ENCODE measurements at regions not wholly inside any gene's neighbourhood (a gene's known extent, or its start where the extent isn't known, plus 50 kb on each side); places are given as distances from the start of the nearest gene placed in this dataset.

- DNase-seq: no peak
Measured at GRCh38 chr1:187336441-187337168, 507.9 kb downstream of the PLA2G4A start.

GRCh38 chr1:187338762-187339412 is 510.1 kb downstream of the PLA2G4A start:
- DNase-seq: no peak

DNA sequence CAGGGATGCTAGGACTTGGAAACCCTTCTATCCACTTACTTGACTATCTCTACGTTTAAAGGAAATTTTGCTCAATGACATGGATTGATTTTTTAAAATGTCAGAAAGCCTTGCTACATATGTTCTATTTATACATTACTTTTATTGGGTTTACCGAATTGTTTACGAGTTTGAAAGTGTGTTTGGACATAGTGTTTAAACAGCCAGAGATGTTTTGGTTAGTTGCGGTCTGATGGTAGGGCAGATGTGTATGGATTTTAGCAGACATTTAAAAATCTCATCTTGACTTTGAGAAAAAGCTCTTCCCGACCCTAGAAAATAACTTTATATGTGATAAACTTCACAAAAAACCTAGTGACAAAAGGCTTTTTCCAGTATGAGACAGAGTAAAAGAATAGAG is 513.7 kb downstream of the PLA2G4A start:
- DNase-seq: no peak

DNA sequence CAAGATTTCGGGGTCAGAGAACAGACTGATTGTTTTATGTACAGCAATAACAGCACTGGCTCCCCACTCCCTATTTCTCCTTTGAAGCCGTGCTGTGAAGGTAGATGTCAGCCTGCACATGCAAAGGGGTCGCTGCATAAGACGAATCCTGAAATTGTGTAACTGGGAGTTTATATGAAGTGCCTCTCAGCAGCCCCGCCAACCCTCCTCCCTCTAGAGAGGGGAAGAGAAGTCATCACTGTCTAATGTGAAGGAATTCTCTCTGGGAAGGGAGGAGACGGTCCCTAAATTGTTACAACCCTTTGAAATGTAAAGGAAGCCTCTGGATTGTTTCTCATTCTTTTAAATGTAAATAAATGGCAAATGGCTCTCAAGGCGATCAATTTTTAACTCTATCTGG is 545.3 kb downstream of the PLA2G4A start:
- DNase-seq: no peak

GRCh38 chr1:187374742-187375141 is 546.0 kb downstream of the PLA2G4A start:
- no peak for DNase-seq

DNA sequence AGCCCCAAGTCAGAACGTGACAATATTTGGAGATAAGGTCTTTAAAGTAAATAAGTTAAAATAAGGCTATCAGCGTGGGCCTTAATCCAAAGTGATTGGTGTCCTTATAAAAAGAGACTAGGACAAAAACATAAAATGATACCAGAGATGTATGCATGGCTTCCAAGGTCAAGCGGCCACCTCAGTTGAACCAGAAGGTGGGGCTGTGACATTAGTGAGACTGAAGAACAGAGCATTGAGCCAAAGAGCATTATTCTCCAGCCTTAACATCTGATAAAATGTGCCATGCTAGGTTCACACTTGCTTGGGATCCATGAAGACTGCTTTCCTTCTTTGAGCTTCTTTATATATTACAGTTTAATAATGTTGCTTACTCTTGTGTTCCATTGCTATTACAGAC is 554.6 kb downstream of the PLA2G4A start:
- no peak for DNase-seq

GRCh38 chr1:187384504-187384903 is 555.8 kb downstream of the PLA2G4A start:
- DNase-seq: no peak

DNA sequence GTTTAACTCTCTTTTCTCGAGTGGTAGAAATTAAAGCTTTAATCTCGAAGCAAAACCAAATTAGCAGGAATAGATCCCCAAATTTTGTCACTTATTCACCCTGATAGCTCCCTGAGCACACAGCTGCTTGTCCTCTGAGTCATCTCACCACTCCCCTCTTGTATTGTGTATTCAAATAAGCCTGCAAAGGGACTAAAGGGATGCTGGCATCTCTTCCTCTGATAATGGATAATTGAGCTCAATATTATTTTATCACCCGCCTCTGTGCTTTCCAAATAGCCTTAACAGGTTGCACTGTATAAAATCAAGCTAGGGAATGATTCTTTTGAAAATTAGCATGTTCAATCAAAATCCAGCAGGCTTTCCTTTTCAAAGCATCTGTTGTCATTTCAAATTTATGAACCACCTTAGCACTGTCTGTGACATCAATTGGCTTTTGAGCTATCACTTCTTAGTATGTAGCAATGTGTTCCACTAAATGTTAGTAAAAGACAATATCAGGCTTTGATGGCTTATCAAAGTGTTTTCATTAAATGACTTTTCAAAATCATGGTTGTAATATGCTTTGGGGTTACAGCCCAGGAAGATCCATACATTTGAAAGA is 561.6 kb downstream of the PLA2G4A start:
- DNase-seq: no peak

DNA sequence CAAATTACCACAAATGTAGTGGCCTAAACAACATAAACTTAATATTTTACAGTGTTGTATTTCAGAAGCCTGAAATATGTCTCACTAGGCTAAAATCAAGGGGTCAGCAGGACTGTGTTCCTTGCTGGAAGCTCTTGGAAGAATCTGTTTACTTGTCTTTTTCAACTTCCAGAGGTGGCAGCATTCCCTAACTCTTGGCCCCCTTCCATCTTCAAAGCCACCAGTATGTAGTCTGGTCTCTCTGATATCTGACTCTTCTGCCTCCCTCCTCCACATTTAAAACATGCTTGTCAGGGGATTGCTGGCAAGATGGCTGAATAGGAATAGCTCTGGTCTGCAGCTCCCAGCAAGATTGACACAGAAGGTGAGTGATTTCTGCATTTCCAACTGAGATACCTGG is 567.5 kb downstream of the PLA2G4A start:
- no peak for DNase-seq

- no peak for DNase-seq
Measured at GRCh38 chr1:187396929-187397796, 568.4 kb downstream of the PLA2G4A start.

GRCh38 chr1:187408212-187409004 is 579.7 kb downstream of the PLA2G4A start:
- no peak for DNase-seq

GRCh38 chr1:187409341-187409740 is 580.6 kb downstream of the PLA2G4A start:
- no peak for DNase-seq

DNA sequence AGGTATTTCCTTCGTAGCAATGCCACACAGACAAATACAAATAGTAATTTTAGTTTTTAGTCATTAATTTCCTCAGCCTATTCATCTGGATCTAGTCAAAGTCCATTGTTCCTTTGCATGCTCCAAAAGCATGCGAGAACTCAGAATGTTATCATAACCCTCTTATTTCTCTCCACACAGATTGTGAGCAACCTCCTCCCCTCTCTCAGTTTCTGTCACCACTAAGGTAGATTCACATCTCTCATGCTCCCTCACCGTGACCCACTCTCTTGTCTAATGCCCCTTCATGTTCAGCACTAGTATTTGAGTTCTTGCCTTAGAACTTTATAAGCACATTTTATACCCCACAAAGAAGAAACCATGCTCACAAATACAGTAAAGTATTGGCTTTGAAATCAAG is 582.4 kb downstream of the PLA2G4A start:
- DNase-seq: no peak

GRCh38 chr1:187413405-187414169 is 584.8 kb downstream of the PLA2G4A start:
- peak; percentile 5 for DNase-seq

GRCh38 chr1:187415065-187415464 is 586.3 kb downstream of the PLA2G4A start:
- no peak for DNase-seq

DNA sequence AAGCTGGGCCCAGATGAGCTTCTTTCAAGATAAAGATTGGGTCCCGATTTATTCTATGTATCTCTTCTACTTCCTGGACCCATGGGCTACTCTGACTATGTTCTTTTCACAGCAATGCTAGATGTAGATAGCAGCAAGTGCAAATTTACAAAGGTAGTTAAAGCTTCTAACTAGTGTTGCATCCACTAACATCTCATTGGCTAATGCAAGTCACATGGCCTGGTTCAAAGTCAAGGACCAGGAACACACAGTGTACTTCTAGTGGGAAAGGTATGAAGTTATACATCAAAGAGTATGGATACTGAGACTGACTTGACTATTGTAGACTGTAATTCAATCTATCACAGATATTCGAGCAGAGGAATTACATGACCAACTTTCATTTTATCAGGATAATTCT is 588.8 kb downstream of the PLA2G4A start:
- no peak for DNase-seq

- DNase-seq: no peak
Measured at GRCh38 chr1:187433598-187433997, 604.8 kb downstream of the PLA2G4A start.

DNA sequence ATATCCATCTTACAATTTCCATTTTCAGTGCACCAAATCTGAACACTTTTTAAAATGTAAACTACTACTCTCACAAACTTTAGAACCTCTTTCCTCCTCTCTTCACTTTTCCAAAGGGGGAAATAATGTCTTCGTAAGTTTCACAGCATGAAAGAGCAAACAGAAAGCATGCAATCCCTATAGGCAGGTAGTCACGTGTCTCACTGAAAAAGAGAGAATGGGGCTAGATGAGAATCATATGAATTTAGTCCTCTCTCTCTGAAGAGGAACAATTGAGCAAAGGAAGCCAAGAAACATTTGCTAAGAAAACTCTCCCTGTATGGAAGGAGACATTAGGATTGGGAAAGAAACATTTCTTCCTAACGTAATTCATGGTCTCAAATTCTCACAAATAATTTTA is 613.9 kb downstream of the PLA2G4A start:
- no peak for DNase-seq

GRCh38 chr1:187443939-187444338 is 615.2 kb downstream of the PLA2G4A start:
- no peak for DNase-seq

- no peak for DNase-seq
Measured at GRCh38 chr1:187445066-187445465, 616.3 kb downstream of the PLA2G4A start.

DNA sequence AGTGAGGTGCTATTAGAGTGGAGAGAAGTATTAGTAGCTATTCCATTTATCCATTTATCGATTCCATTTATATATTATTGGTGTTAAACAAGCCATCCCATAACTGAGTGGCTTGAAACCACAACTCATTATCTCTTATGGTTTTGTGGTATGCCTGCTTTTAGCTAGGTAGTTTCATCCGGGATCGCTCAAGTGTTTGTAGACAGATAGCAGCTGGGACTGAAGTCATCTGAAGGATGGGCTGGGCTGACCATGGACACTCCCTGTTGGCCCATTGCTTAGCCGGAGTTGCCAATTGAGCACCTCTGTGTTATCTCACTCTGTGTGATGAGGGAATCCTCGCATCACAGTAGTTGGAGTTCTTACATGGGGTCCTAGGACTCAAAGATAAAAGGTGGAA is 622.5 kb downstream of the PLA2G4A start:
- no peak for DNase-seq

GRCh38 chr1:187454010-187454409 is 625.3 kb downstream of the PLA2G4A start:
- DNase-seq: no peak
